Effector memory CD4-positive, alpha-beta T cell (primary cell): ENCODE measurements at regions not wholly inside any gene's neighbourhood (a gene's known extent, or its start where the extent isn't known, plus 50 kb on each side); places are given as distances from the start of the nearest gene placed in this dataset.

Experiments
- DNase-seq, 3 donors: peaks; one replicate each; pipeline ENCODE4 v3.0.0-alpha.2; 2020
- H3K27ac ChIP-seq: 2 replicates; pipeline ENCODE4 v1.7.0; 2013; ENCODE audit warnings: mild to moderate bottlenecking, low read length, moderate library complexity; ENCODE audit not compliant: insufficient read depth, poor library complexity, severe bottlenecking
- H3K27me3 ChIP-seq: replicated peaks from 2 replicates; pipeline ENCODE4 v1.7.0; 2013; ENCODE audit warnings: mild to moderate bottlenecking, low read length; ENCODE audit not compliant: insufficient read depth, control insufficient read depth, poor library complexity, severe bottlenecking
- H3K36me3 ChIP-seq: 2 replicates; pipeline ENCODE4 v1.7.0; 2013; ENCODE audit warnings: mild to moderate bottlenecking, low read length, moderate library complexity; ENCODE audit not compliant: control insufficient read depth, insufficient read depth
- H3K4me1 ChIP-seq: 2 replicates; pipeline ENCODE4 v1.7.0; 2013; ENCODE audit warnings: low read length, mild to moderate bottlenecking; ENCODE audit not compliant: control insufficient read depth, insufficient read depth, poor library complexity, severe bottlenecking
- H3K4me3 ChIP-seq: 2 replicates; pipeline ENCODE4 v1.7.0; 2013; ENCODE audit warnings: low read length, low read depth, mild to moderate bottlenecking; ENCODE audit not compliant: insufficient read depth, poor library complexity, severe bottlenecking
- H3K9me3 ChIP-seq: 2 replicates; pipeline ENCODE4 v1.7.0; 2013; ENCODE audit warnings: mild to moderate bottlenecking, low read length, moderate library complexity; ENCODE audit not compliant: control insufficient read depth

GRCh38 chr6:166745801-166746668, 119.0 kb upstream of the RPS6KA2 start:
- H3K36me3 ChIP-seq: no peaks in the 10 kb centered on the region

GRCh38 chr6:166744223-166745134, 117.4 kb upstream of the RPS6KA2 start:
- Histone ChIP-seq H3K27me3 (no peaks in the 10 kb centered on the region), H3K9me3 (no peaks in the 10 kb centered on the region), H3K36me3 (no peaks in the 10 kb centered on the region), H3K27ac (no peak overlapping the region), H3K4me3 (no peak overlapping the region), H3K4me1 (no peaks in the 10 kb centered on the region)
- no peak for DNase-seq

More at GRCh38 chr6:166745801-166746668, 119.0 kb upstream of the RPS6KA2 start:
- H3K27ac ChIP-seq: no peak overlapping the region
- H3K27me3 ChIP-seq: no peaks in the 10 kb centered on the region
- H3K9me3 ChIP-seq: no peaks in the 10 kb centered on the region
- no peak overlapping the region for H3K4me3 ChIP-seq
- DNase-seq: no peak
- no peaks in the 10 kb centered on the region for H3K4me1 ChIP-seq

GRCh38 chr6:166743406-166744222, 116.6 kb upstream of the RPS6KA2 start:
- H3K4me3 ChIP-seq: no peak overlapping the region
- H3K27me3 ChIP-seq: no peaks in the 10 kb centered on the region
- H3K36me3 ChIP-seq: no peaks in the 10 kb centered on the region
- no peaks in the 10 kb centered on the region for H3K4me1 ChIP-seq
- H3K27ac ChIP-seq: no peak overlapping the region
- H3K9me3 ChIP-seq: no peaks in the 10 kb centered on the region
- DNase-seq: no peak

GRCh38 chr6:166742981-166743380, 115.9 kb upstream of the RPS6KA2 start:
- H3K27ac ChIP-seq: no peak overlapping the region
- no peak overlapping the region for H3K4me3 ChIP-seq
- no peaks in the 10 kb centered on the region for H3K36me3 ChIP-seq
- H3K4me1 ChIP-seq: no peaks in the 10 kb centered on the region
- H3K9me3 ChIP-seq: no peaks in the 10 kb centered on the region
- no peak for DNase-seq
- H3K27me3 ChIP-seq: no peaks in the 10 kb centered on the region

- no peak for DNase-seq
- no peaks in the 10 kb centered on the region for H3K36me3 ChIP-seq
- H3K27me3 ChIP-seq: no peaks in the 10 kb centered on the region
- H3K4me3 ChIP-seq: no peak overlapping the region
- H3K4me1 ChIP-seq: no peaks in the 10 kb centered on the region
- no peak overlapping the region for H3K27ac ChIP-seq
- H3K9me3 ChIP-seq: no peaks in the 10 kb centered on the region
These were observed 112.9 kb upstream of the RPS6KA2 start for GRCh38 chr6:166739976-166740318.

- Histone ChIP-seq H3K9me3 (no peaks in the 10 kb centered on the region), H3K4me1 (no peaks in the 10 kb centered on the region), H3K27ac (no peak overlapping the region), H3K36me3 (no peaks in the 10 kb centered on the region), H3K27me3 (no peaks in the 10 kb centered on the region), H3K4me3 (no peak overlapping the region)
- DNase-seq: no peak
These were observed 112.3 kb upstream of the RPS6KA2 start for GRCh38 chr6:166739117-166739975.

GRCh38 chr6:166738386-166739116, 111.5 kb upstream of the RPS6KA2 start:
- Histone ChIP-seq H3K27ac (no peak overlapping the region), H3K4me3 (no peak overlapping the region), H3K9me3 (no peaks in the 10 kb centered on the region), H3K36me3 (no peaks in the 10 kb centered on the region), H3K27me3 (no peaks in the 10 kb centered on the region), H3K4me1 (no peaks in the 10 kb centered on the region)
- DNase-seq: no peak

- H3K4me3 ChIP-seq: no peak overlapping the region
- no peaks in the 10 kb centered on the region for H3K27me3 ChIP-seq
- no peak overlapping the region for H3K27ac ChIP-seq
These were observed 110.2 kb upstream of the RPS6KA2 start for GRCh38 chr6:166737261-166737660.

More at GRCh38 chr6:166737261-166737660, 110.2 kb upstream of the RPS6KA2 start:
- DNase-seq: no peak
- Histone ChIP-seq H3K36me3 (no peaks in the 10 kb centered on the region), H3K4me1 (no peaks in the 10 kb centered on the region), H3K9me3 (no peaks in the 10 kb centered on the region)
